ENCODE measurements at regions not wholly inside any gene's neighbourhood (a gene's known extent, or its start where the extent isn't known, plus 50 kb on each side); places are given as distances from the start of the nearest gene placed in this dataset.

- TF ChIP-seq CTCF (IDR thresholded peaks at IDR 0.05; ENCODE audit: low read depth, low read length, poor library complexity, severe bottlenecking) (no peak), EZH2phosphoT487 (IDR thresholded peaks at IDR 0.05; ENCODE audit: borderline replicate concordance, low read length) (no peak)
These were observed 77.0 kb upstream of the PEG3 start for GRCh38 chr19:56917529-56917928.
